Large intestine (tissue), 3 donors: ENCODE measurements at regions not wholly inside any gene's neighbourhood (a gene's known extent, or its start where the extent isn't known, plus 50 kb on each side); places are given as distances from the start of the nearest gene placed in this dataset.

Experiments
- DNase-seq, 2 donors: peaks; one replicate each; pipeline versions ENCODE4 v3.0.0 to v3.0.0-alpha.2; 2013
- H3K27ac ChIP-seq: one replicate; pipeline ENCODE4 v1.5.1; 2013; ENCODE audit warnings: low read length
- H3K27me3 ChIP-seq: 2 replicates; pipeline ENCODE4 v1.6.1; 2013; ENCODE audit warnings: low read length; ENCODE audit not compliant: control insufficient read depth, insufficient read depth
- H3K36me3 ChIP-seq: 2 replicates; pipeline ENCODE4 v1.6.1; 2013; ENCODE audit warnings: low read length; ENCODE audit not compliant: control insufficient read depth, insufficient read depth
- H3K4me1 ChIP-seq: one replicate; pipeline ENCODE4 v1.6.1; 2013; ENCODE audit warnings: low read length; ENCODE audit not compliant: control insufficient read depth, insufficient read depth
- H3K4me3 ChIP-seq: one replicate; pipeline ENCODE4 v1.5.1; 2013; ENCODE audit warnings: low read length
- H3K9me3 ChIP-seq: one replicate; pipeline ENCODE4 v1.6.1; 2013; ENCODE audit warnings: mild to moderate bottlenecking, low read depth, low read length, moderate library complexity; ENCODE audit not compliant: control insufficient read depth
- WGBS: methylation state at CpG from one replicate; pipeline ENCODE4 v1.1.5; 2013; ENCODE audit warnings: low lambda C conversion rate; ENCODE audit not compliant: insufficient coverage; 5-methylcytosine and 5-hydroxymethylcytosine counted together

- no peaks in the 10 kb centered on the region for H3K9me3 ChIP-seq
- no peaks in the 10 kb centered on the region for H3K27me3 ChIP-seq
- H3K27ac ChIP-seq, result no peak overlapping the region
- no CpG with 5 or more reads among the region's 1 CpG for WGBS
- no peaks in the 10 kb centered on the region for H3K36me3 ChIP-seq
- H3K4me1 ChIP-seq, result no peaks in the 10 kb centered on the region
- no peak for DNase-seq
- no peak overlapping the region for H3K4me3 ChIP-seq
These were observed 636.3 kb upstream of the SOX9 start for GRCh38 chr17:71484546-71484945.

- no peaks in the 10 kb centered on the region for H3K27me3 ChIP-seq
- no peaks in the 10 kb centered on the region for H3K4me1 ChIP-seq
- 90% methylated on average over 3 of the region's 3 CpGs for WGBS
These were observed 635.4 kb upstream of the SOX9 start for GRCh38 chr17:71485426-71485825.

GRCh38 chr17:71486261-71486660 is 634.6 kb upstream of the SOX9 start:
- Histone ChIP-seq H3K4me1 (no peaks in the 10 kb centered on the region), H3K4me3 (no peak overlapping the region), H3K9me3 (no peaks in the 10 kb centered on the region), H3K27me3 (no peaks in the 10 kb centered on the region), H3K27ac (no peak overlapping the region), H3K36me3 (no peaks in the 10 kb centered on the region)
- DNase-seq, result no peak

More at GRCh38 chr17:71485426-71485825, 635.4 kb upstream of the SOX9 start:
- DNase-seq, result no peak
- Histone ChIP-seq H3K9me3 (no peaks in the 10 kb centered on the region), H3K4me3 (no peak overlapping the region), H3K27ac (no peak overlapping the region), H3K36me3 (no peaks in the 10 kb centered on the region)

GRCh38 chr17:71488851-71489250 is 632.0 kb upstream of the SOX9 start:
- Histone ChIP-seq H3K27me3 (no peaks in the 10 kb centered on the region), H3K36me3 (no peaks in the 10 kb centered on the region), H3K4me3 (no peak overlapping the region), H3K27ac (no peak overlapping the region), H3K4me1 (no peaks in the 10 kb centered on the region), H3K9me3 (no peaks in the 10 kb centered on the region)
- peak in 1 of 2 donors; percentile 62 for DNase-seq

- H3K36me3 ChIP-seq, result no peaks in the 10 kb centered on the region
- no peak overlapping the region for H3K27ac ChIP-seq
- H3K9me3 ChIP-seq, result no peaks in the 10 kb centered on the region
- no peak for DNase-seq
- whole genome bisulfite sequencing, result 20% methylated on average over 1 of the region's 2 CpGs
- no peaks in the 10 kb centered on the region for H3K27me3 ChIP-seq
- no peaks in the 10 kb centered on the region for H3K4me1 ChIP-seq
- no peak overlapping the region for H3K4me3 ChIP-seq
These were observed 626.6 kb upstream of the SOX9 start for GRCh38 chr17:71494062-71494855.

- H3K4me3 ChIP-seq, result no peak overlapping the region
- H3K36me3 ChIP-seq, result no peaks in the 10 kb centered on the region
- no peaks in the 10 kb centered on the region for H3K27me3 ChIP-seq
- DNase-seq, result no peak
- no peaks in the 10 kb centered on the region for H3K9me3 ChIP-seq
- no peak overlapping the region for H3K27ac ChIP-seq
- no peaks in the 10 kb centered on the region for H3K4me1 ChIP-seq
These were observed 625.4 kb upstream of the SOX9 start for GRCh38 chr17:71495420-71495819.

- peak; percentile 5 to 6 for DNase-seq
These were observed 624.3 kb upstream of the SOX9 start for GRCh38 chr17:71496552-71496951.

GRCh38 chr17:71500761-71501555 is 619.9 kb upstream of the SOX9 start:
- no peaks in the 10 kb centered on the region for H3K4me1 ChIP-seq
- no peaks in the 10 kb centered on the region for H3K9me3 ChIP-seq
- no peaks in the 10 kb centered on the region for H3K36me3 ChIP-seq
- no peak overlapping the region for H3K27ac ChIP-seq
- DNase-seq, result no peak
- H3K27me3 ChIP-seq, result no peaks in the 10 kb centered on the region
- 10% methylated on average over 1 of the region's 3 CpGs for WGBS
- H3K4me3 ChIP-seq, result no peak overlapping the region

More at GRCh38 chr17:71496552-71496951, 624.3 kb upstream of the SOX9 start:
- Histone ChIP-seq H3K27ac (no peak overlapping the region), H3K4me1 (no peaks in the 10 kb centered on the region), H3K36me3 (no peaks in the 10 kb centered on the region), H3K27me3 (no peaks in the 10 kb centered on the region), H3K4me3 (no peak overlapping the region), H3K9me3 (no peaks in the 10 kb centered on the region)
- WGBS, result no CpG with 5 or more reads among the region's 2 CpGs

GRCh38 chr17:71501711-71502110 is 619.1 kb upstream of the SOX9 start:
- Histone ChIP-seq H3K36me3 (no peaks in the 10 kb centered on the region), H3K4me3 (no peak overlapping the region), H3K27ac (no peak overlapping the region), H3K27me3 (no peaks in the 10 kb centered on the region), H3K9me3 (no peaks in the 10 kb centered on the region), H3K4me1 (no peaks in the 10 kb centered on the region)
- DNase-seq, result no peak
- WGBS, result 80% methylated on average over 1 of the region's 1 CpG

GRCh38 chr17:71502443-71502842 is 618.4 kb upstream of the SOX9 start:
- no peaks in the 10 kb centered on the region for H3K9me3 ChIP-seq
- DNase-seq, result no peak

More at GRCh38 chr17:71502443-71502842, 618.4 kb upstream of the SOX9 start:
- H3K27ac ChIP-seq, result no peak overlapping the region
- no peak overlapping the region for H3K4me3 ChIP-seq
- H3K4me1 ChIP-seq, result no peaks in the 10 kb centered on the region
- H3K36me3 ChIP-seq, result no peaks in the 10 kb centered on the region
- no CpG with 5 or more reads among the region's 1 CpG for whole genome bisulfite sequencing
- no peaks in the 10 kb centered on the region for H3K27me3 ChIP-seq
